Gastroesophageal sphincter (tissue), 4 donors: ENCODE measurements at regions not wholly inside any gene's neighbourhood (a gene's known extent, or its start where the extent isn't known, plus 50 kb on each side); places are given as distances from the start of the nearest gene placed in this dataset.
A peak's percentile ranks its signal among the peaks of the same experiment; 100 is the strongest.

Experiments
- ATAC-seq: fragments of 150-250 bp; one replicate; pipeline ENCODE4 v1.9.1; 2016; ENCODE audit warnings: mild to moderate bottlenecking, moderate library complexity
- H3K27ac ChIP-seq, 4 donors: fragments of 200-600 bp; sonication (generic) in 3 of 4; 1 replicate in 3 of 4; 2 replicates in 1 of 4; pipeline ENCODE4 v1.5.1; 2016 to 2019
- H3K27me3 ChIP-seq: fragments of 200-600 bp; sonication (generic); one replicate; pipeline ENCODE4 v1.5.1; 2019
- H3K36me3 ChIP-seq, 2 donors: fragments of 200-600 bp; sonication (generic); one replicate each; pipeline ENCODE4 v1.5.1; 2019; ENCODE audit warnings: control low read depth in 1 of 2
- H3K4me1 ChIP-seq, 3 donors: fragments of 200-600 bp; sonication (generic); 1 replicate in 2 of 3; 2 replicates in 1 of 3; pipeline ENCODE4 v1.5.1; 2016 to 2019; ENCODE audit warnings: control low read depth in 2 of 3
- H3K4me3 ChIP-seq, 2 donors: fragments of 200-600 bp; sonication (generic); one replicate each; pipeline ENCODE4 v1.5.1; 2019; ENCODE audit warnings: mild to moderate bottlenecking in 1 of 2, moderate library complexity in 1 of 2
- H3K9me3 ChIP-seq, 3 donors: fragments of 200-600 bp; sonication (generic); one replicate each; pipeline ENCODE4 v1.5.1; 2017 to 2019; ENCODE audit warnings: control low read depth in 2 of 3
- CTCF ChIP-seq, 4 experiments: fragments of 200-600 bp in 2 of 4; fragments of 450-650 bp in 2 of 4; sonication (generic) in 1 of 4; IDR thresholded peaks; one replicate each; pipeline ENCODE4 v1.5.1; 2017 to 2019; ENCODE audit warnings: antibody characterized with exemption in 4 of 4, mild to moderate bottlenecking in 2 of 4, moderate library complexity in 2 of 4
- EP300 ChIP-seq: sonication (generic); formaldehyde crosslinking; IDR thresholded peaks from one replicate; pipeline ENCODE4 v1.6.1; 2017; ENCODE audit warnings: antibody characterized with exemption, mild to moderate bottlenecking
- POLR2A ChIP-seq, 2 donors: fragments of 450-650 bp; IDR thresholded peaks; one replicate each; pipeline ENCODE4 v1.6.1; 2017; ENCODE audit warnings: antibody characterized with exemption in 2 of 2, mild to moderate bottlenecking in 2 of 2, moderate library complexity in 1 of 2
- POLR2AphosphoS5 ChIP-seq: sonication (generic); formaldehyde crosslinking; IDR thresholded peaks from one replicate; pipeline ENCODE4 v1.6.1; 2017; ENCODE audit warnings: antibody characterized with exemption
- WGBS, 2 donors: methylation state at CpG; one replicate each; pipeline ENCODE4 v1.1.5; 2018; ENCODE audit warnings: low coverage in 1 of 2; 5-methylcytosine and 5-hydroxymethylcytosine counted together

GRCh38 chr7:16063716-16064675 is 357.3 kb downstream of the CRPPA start:
- TF ChIP-seq POLR2AphosphoS5 (no peak), CTCF (IDR thresholded peaks at IDR 0.05) (no peak), EP300 (no peak), POLR2A (IDR thresholded peaks at IDR 0.05) (no peak)
- H3K4me1 ChIP-seq = peaks cover 0 to 49% (median 10%) of the 10 kb centered on the region in 3 donors
- peak overlapping the region; percentile 29 to 70 (median 57) for H3K27ac ChIP-seq
- H3K9me3 ChIP-seq = no peaks in the 10 kb centered on the region
- H3K27me3 ChIP-seq = no peaks in the 10 kb centered on the region
- peak; percentile 21 for ATAC-seq
- no peaks in the 10 kb centered on the region for H3K36me3 ChIP-seq
- H3K4me3 ChIP-seq = no peak overlapping the region
- 67 to 73% methylated on average over 12 to 16 of the region's 16 CpGs for WGBS, 2 donors

GRCh38 chr7:16063221-16063620 is 358.1 kb downstream of the CRPPA start:
- H3K27ac ChIP-seq = peak overlapping the region; percentile 29 to 70 (median 57)
- TF ChIP-seq CTCF (IDR thresholded peaks at IDR 0.05) (no peak), EP300 (no peak), POLR2A (IDR thresholded peaks at IDR 0.05) (no peak), POLR2AphosphoS5 (no peak)
- ATAC-seq = no peak
- H3K36me3 ChIP-seq = no peaks in the 10 kb centered on the region
- H3K27me3 ChIP-seq = no peaks in the 10 kb centered on the region
- no peak overlapping the region for H3K4me3 ChIP-seq
- no peaks in the 10 kb centered on the region for H3K9me3 ChIP-seq
- H3K4me1 ChIP-seq = peaks cover 0 to 49% (median 10%) of the 10 kb centered on the region in 3 donors
- WGBS, 2 donors = 66 to 84% methylated on average over 2 of the region's 2 CpGs

- TF ChIP-seq POLR2A (IDR thresholded peaks at IDR 0.05) (no peak), EP300 (no peak), CTCF (IDR thresholded peaks at IDR 0.05) (no peak), POLR2AphosphoS5 (no peak)
- Histone ChIP-seq H3K4me3 (no peak overlapping the region), H3K9me3 (no peaks in the 10 kb centered on the region), H3K27ac (peak overlapping the region in 3 of 4 donors; percentile 37 to 66 (median 60)), H3K27me3 (no peaks in the 10 kb centered on the region), H3K4me1 (peaks cover 0 to 43% (median 10%) of the 10 kb centered on the region in 3 donors), H3K36me3 (no peaks in the 10 kb centered on the region)
- ATAC-seq = peak; percentile 50
- 13 to 23% methylated on average over 1 of the region's 1 CpG for WGBS, 2 donors
Measured at GRCh38 chr7:16062269-16062668, 359.1 kb downstream of the CRPPA start.

- no peak for ATAC-seq
- 43 to 77% methylated on average over 1 of the region's 1 CpG for WGBS, 2 donors
- Histone ChIP-seq H3K9me3 (no peaks in the 10 kb centered on the region), H3K27me3 (no peaks in the 10 kb centered on the region), H3K4me3 (no peak overlapping the region), H3K4me1 (peaks cover 0 to 37% (median 9%) of the 10 kb centered on the region in 3 donors), H3K27ac (peak overlapping the region in 3 of 4 donors; percentile 37 to 66 (median 60)), H3K36me3 (no peaks in the 10 kb centered on the region)
- TF ChIP-seq POLR2AphosphoS5 (no peak), EP300 (no peak), POLR2A (IDR thresholded peaks at IDR 0.05) (no peak), CTCF (IDR thresholded peaks at IDR 0.05) (no peak)
Measured at GRCh38 chr7:16061630-16062029, 359.7 kb downstream of the CRPPA start.

GRCh38 chr7:16061011-16061410 is 360.3 kb downstream of the CRPPA start:
- no peaks in the 10 kb centered on the region for H3K36me3 ChIP-seq
- TF ChIP-seq POLR2A (IDR thresholded peaks at IDR 0.05) = no peak
- TF ChIP-seq POLR2AphosphoS5 = no peak
- no peak for TF ChIP-seq CTCF (IDR thresholded peaks at IDR 0.05)
- TF ChIP-seq EP300 = no peak
- 94 to 97% methylated on average over 5 of the region's 5 CpGs for WGBS, 2 donors
- no peak for ATAC-seq
- H3K4me3 ChIP-seq = no peak overlapping the region
- no peaks in the 10 kb centered on the region for H3K9me3 ChIP-seq
- no peaks in the 10 kb centered on the region for H3K27me3 ChIP-seq
- no peak overlapping the region for H3K27ac ChIP-seq
- H3K4me1 ChIP-seq = peaks cover 0 to 31% (median 5%) of the 10 kb centered on the region in 3 donors
